Endothelial cell of umbilical vein (primary cell): ENCODE measurements at regions not wholly inside any gene's neighbourhood (a gene's known extent, or its start where the extent isn't known, plus 50 kb on each side); places are given as distances from the start of the nearest gene placed in this dataset.

ENCODE experiments used
- BruUV-seq: library from RNA; stranded (reverse); fragments of 400-500 nt; replicated peaks from 2 replicates; lab custom pipeline; 2021; lab: Mats Ljungman, UMichigan
- CTCF ChIA-PET: fragments of 300-600, 350-600 bp; sonication (Branson Sonifier 250); formaldehyde crosslinking; loops from one replicate; lab custom pipeline; 2021; ENCODE audit warnings: antibody characterized with exemption, inconsistent platforms; lab: Charles Lee
- POLR2A ChIA-PET: fragments of 300-600, 350-600 bp; sonication (Branson Sonifier 250); formaldehyde crosslinking; loops from one replicate; lab custom pipeline; 2021; ENCODE audit warnings: antibody characterized with exemption, inconsistent platforms; lab: Charles Lee
- DNase-seq: peaks from one replicate; pipeline ENCODE4 v3.0.0-alpha.2; 2011; ENCODE audit warnings: low read depth, low spot score
- FAIRE-seq: peaks from 2 replicates; lab custom pipeline; 2011; peaks lifted over from hg19 to GRCh38; lab: Jason Lieb, UNC
- H2AFZ ChIP-seq: 2 replicates; pipeline ENCODE4 v1.6.0; 2012; ENCODE audit warnings: low read depth, low read length, control low read depth, inconsistent platforms
- H3K27ac ChIP-seq: 2 replicates; pipeline ENCODE4 v1.5.1; 2011; ENCODE audit warnings: low read depth, mild to moderate bottlenecking, control low read depth, low read length, moderate library complexity; ENCODE audit not compliant: insufficient read depth
- H3K27me3 ChIP-seq, 2 experiments: 2 replicates each; pipeline versions ENCODE4 v1.6.0 to v1.6.1; 2011; ENCODE audit warnings: low read length in 2 of 2, mixed read lengths in 1 of 2; ENCODE audit not compliant: control insufficient read depth in 2 of 2, insufficient read depth in 2 of 2
- H3K36me3 ChIP-seq, 2 experiments: 2 replicates in 1 of 2; 3 replicates in 1 of 2; pipeline ENCODE4 v1.5.1; 2011; ENCODE audit warnings: low read length in 2 of 2, mild to moderate bottlenecking in 1 of 2, moderate library complexity in 1 of 2; ENCODE audit not compliant: control insufficient read depth in 2 of 2, insufficient read depth in 2 of 2; ENCODE audit errors: extremely low read depth in 1 of 2
- H3K4me1 ChIP-seq: 3 replicates; pipeline ENCODE4 v1.5.1; 2011; ENCODE audit warnings: mild to moderate bottlenecking, low read length; ENCODE audit not compliant: control insufficient read depth, insufficient read depth; ENCODE audit errors: extremely low read depth
- H3K4me2 ChIP-seq: 2 replicates; pipeline ENCODE4 v1.6.1; 2011; ENCODE audit warnings: low read length, control low read depth, mixed read lengths; ENCODE audit not compliant: insufficient read depth
- H3K4me3 ChIP-seq, 3 experiments: fragments of 200-600 bp in 1 of 3; sonication (generic), shearing (Covaris generic) in 1 of 3; replicated peaks in 1 of 3; 2 replicates each; pipeline ENCODE4 v1.5.1; 2011 to 2016; ENCODE audit warnings: control low read depth in 3 of 3, low read length in 3 of 3, mild to moderate bottlenecking in 2 of 3, inconsistent platforms in 1 of 3, low read depth in 1 of 3, moderate library complexity in 1 of 3; ENCODE audit not compliant: insufficient read depth in 1 of 3
- H3K79me2 ChIP-seq: 2 replicates; pipeline ENCODE4 v1.6.0; 2012; ENCODE audit warnings: low read length, inconsistent platforms; ENCODE audit not compliant: control insufficient read depth, insufficient read depth
- H3K9ac ChIP-seq: replicated peaks from 2 replicates; pipeline ENCODE3; 2011; ENCODE audit warnings: low read length, control low read depth; ENCODE audit not compliant: insufficient read depth; ENCODE audit errors: extremely low read depth
- H3K9me1 ChIP-seq: replicated peaks from 3 replicates; pipeline ENCODE4 v1.6.0; 2011; ENCODE audit warnings: mild to moderate bottlenecking, low read length; ENCODE audit not compliant: control insufficient read depth, insufficient read depth; ENCODE audit errors: extremely low read depth
- H3K9me3 ChIP-seq: replicated peaks from 2 replicates; pipeline ENCODE4 v1.5.1; 2012; ENCODE audit warnings: low read length, inconsistent platforms; ENCODE audit not compliant: control insufficient read depth, insufficient read depth
- H4K20me1 ChIP-seq: replicated peaks from 2 replicates; pipeline ENCODE3; 2011; ENCODE audit warnings: mild to moderate bottlenecking, low read length; ENCODE audit not compliant: control insufficient read depth, insufficient read depth; ENCODE audit errors: extremely low read depth
- CTCF ChIP-seq, 2 donors: IDR thresholded peaks; 1 replicate in 1 of 2; 2 replicates in 1 of 2; pipeline ENCODE4 v1.5.1; 2011; ENCODE audit warnings: low read length in 2 of 2, mild to moderate bottlenecking in 2 of 2, moderate library complexity in 2 of 2, control low read depth in 1 of 2, inconsistent platforms in 1 of 2, low read depth in 1 of 2; ENCODE audit not compliant: insufficient read depth in 1 of 2; ENCODE audit errors: extremely low read depth in 1 of 2
- EZH2 ChIP-seq: IDR thresholded peaks from 2 replicates; pipeline ENCODE4 v1.6.1; 2012; ENCODE audit warnings: borderline replicate concordance, low read depth, mild to moderate bottlenecking, moderate library complexity, low read length, inconsistent platforms; ENCODE audit not compliant: severe bottlenecking
- FOS ChIP-seq: IDR thresholded peaks from 2 replicates; pipeline ENCODE4 v1.6.1; 2011; ENCODE audit warnings: mild to moderate bottlenecking, low read length, moderate library complexity, borderline replicate concordance; ENCODE audit not compliant: insufficient read depth
- GATA2 ChIP-seq: IDR thresholded peaks from 2 replicates; pipeline ENCODE4 v1.7.0; 2011; ENCODE audit warnings: low read depth, mild to moderate bottlenecking, moderate library complexity, mixed read lengths, low read length; ENCODE audit not compliant: insufficient read length, insufficient read depth
- JUN ChIP-seq: IDR thresholded peaks from 2 replicates; pipeline ENCODE4 v1.6.1; 2011; ENCODE audit warnings: borderline replicate concordance, low read depth; ENCODE audit not compliant: insufficient read length, insufficient read depth
- MYC ChIP-seq: IDR thresholded peaks from one replicate; pipeline ENCODE4 v1.6.1; 2011; ENCODE audit warnings: mild to moderate bottlenecking, low read depth, low read length
- POLR2A ChIP-seq: IDR thresholded peaks from 2 replicates; pipeline ENCODE4 v1.6.1; 2012; ENCODE audit warnings: low read depth, mild to moderate bottlenecking, control low read depth, low read length
- POLR2AphosphoS5 ChIP-seq: IDR thresholded peaks from 2 replicates; pipeline ENCODE4 v1.6.1; 2012; ENCODE audit warnings: low read depth, mild to moderate bottlenecking, control low read depth, low read length, moderate library complexity; ENCODE audit not compliant: insufficient read depth
- dilution Hi-C: fragments of 300-500 bp; cut with MboI; formaldehyde crosslinking; loops from one replicate; pipeline ENCODE4 v1.15.0; 2019; ENCODE audit warnings: low sequenced_read_pairs; ENCODE audit not compliant: extremely low pct_ligation_motif_present
- intact Hi-C: fragments of 100-400 bp; cut with micrococcal nuclease; formaldehyde crosslinking; loops from one replicate; pipeline ENCODE4 v1.10.0; 2022
- TF ChIP-seq, protein P1 (sequence below): IDR thresholded peaks from 2 replicates; pipeline ENCODE4 v1.6.1; 2011; ENCODE audit not compliant: insufficient read depth, insufficient read length

GRCh38 chr6:48057601-48058000, 53.4 kb downstream of the PTCHD4 start:
- Histone ChIP-seq H2AFZ (no peak overlapping the region), H3K27ac (no peak overlapping the region), H3K27me3 (no peaks in the 10 kb centered on the region), H3K9me1 (no peaks in the 10 kb centered on the region), H3K9me3 (no peaks in the 10 kb centered on the region), H3K4me1 (no peaks in the 10 kb centered on the region), H3K79me2 (no peaks in the 10 kb centered on the region), H4K20me1 (no peaks in the 10 kb centered on the region), H3K9ac (no peak overlapping the region), H3K4me3 (no peak overlapping the region), H3K4me2 (no peak overlapping the region), H3K36me3 (no peaks in the 10 kb centered on the region)
- intact Hi-C loops = no loop called here
- dilution Hi-C loops = no loop called here
- BruUV-seq = no TSS peak
- DNase-seq (no peak), FAIRE-seq (no peak)
- CTCF ChIA-PET = no interaction called here
- no peak for TF ChIP-seq CTCF (IDR thresholded peaks at IDR 0.05; ENCODE audit: extremely low read depth in 1 of 2, insufficient read depth in 1 of 2, low read depth in 1 of 2, low read length in 2 of 2)
- no peak for TF ChIP-seq EZH2
- TF ChIP-seq GATA2 = no peak
- TF ChIP-seq, protein P1, sequence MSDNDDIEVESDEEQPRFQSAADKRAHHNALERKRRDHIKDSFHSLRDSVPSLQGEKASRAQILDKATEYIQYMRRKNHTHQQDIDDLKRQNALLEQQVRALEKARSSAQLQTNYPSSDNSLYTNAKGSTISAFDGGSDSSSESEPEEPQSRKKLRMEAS = no peak
- TF ChIP-seq FOS = no peak
- TF ChIP-seq JUN = no peak
- no peak for TF ChIP-seq POLR2AphosphoS5
- no peak for TF ChIP-seq POLR2A
- no peak for TF ChIP-seq MYC
- POLR2A ChIA-PET = no interaction called here
